Pancreas (tissue), 10 donors: ENCODE measurements at regions not wholly inside any gene's neighbourhood (a gene's known extent, or its start where the extent isn't known, plus 50 kb on each side); places are given as distances from the start of the nearest gene placed in this dataset.
A peak's percentile ranks its signal among the peaks of the same experiment; 100 is the strongest.
"Not testable (repeated sequence)": the region's sequence is repeated elsewhere in the genome, so short reads cannot be mapped to it uniquely, and the experiment has no call there.

ENCODE experiments used
- ATAC-seq, 4 donors: fragments of 200-7000 bp; cut with Tn5 transposase; one replicate each; pipeline versions ENCODE4 v1.8.0 to v1.9.1; 2020; ENCODE audit warnings: mild to moderate bottlenecking in 4 of 4, moderate library complexity in 4 of 4
- DNase-seq, 6 donors: peaks; one replicate each; pipeline ENCODE4 v3.0.0-alpha.2; 2020
- FAIRE-seq: peaks from 2 replicates; lab custom pipeline; 2012; peaks lifted over from hg19 to GRCh38; lab: Jason Lieb, UNC
- H3K27ac ChIP-seq, 4 donors: fragments of 200-600 bp; sonication (generic); 1 replicate in 3 of 4; 2 replicates in 1 of 4; pipeline versions ENCODE4 v1.5.0 to v1.8.0; 2020
- H3K27me3 ChIP-seq, 4 donors: fragments of 200-600 bp; one replicate each; pipeline ENCODE4 v1.8.0; 2021
- H3K36me3 ChIP-seq, 3 donors: fragments of 200-600 bp; sonication (generic) in 1 of 3; one replicate each; pipeline versions ENCODE4 v1.5.0 to v1.8.0; 2020 to 2021
- H3K4me1 ChIP-seq, 3 donors: fragments of 200-600 bp; one replicate each; pipeline ENCODE4 v1.8.0; 2021
- H3K4me3 ChIP-seq, 4 donors: fragments of 200-600 bp; sonication (generic) in 2 of 4; one replicate each; pipeline versions ENCODE4 v1.5.0 to v1.8.0; 2020 to 2021
- H3K9me3 ChIP-seq, 4 donors: fragments of 200-600 bp; one replicate each; pipeline ENCODE4 v1.8.0; 2021
- WGBS, 2 donors: extraction: QIAGEN DNeasy Blood & Tissue Kit; methylation state at CpG; one replicate each; pipeline ENCODE4 v1.1.7; 2013; 5-methylcytosine and 5-hydroxymethylcytosine counted together
- intact Hi-C, 3 donors: fragments of 100-400 bp; cut with DNase I; formaldehyde crosslinking; loops; one replicate each; pipeline versions ENCODE4 v1.11.1 to v1.14.2; 2022
- TF ChIP-seq, protein P1 (sequence below), 4 donors: fragments of 200-600 bp; sonication (generic) in 3 of 4; IDR thresholded peaks; one replicate each; pipeline versions ENCODE4 v1.5.0 to v1.8.0; 2021; ENCODE audit warnings: antibody characterized with exemption in 4 of 4
- donor health status: healthy with polysubstance abuse.
- donor health status: DM: no; HTN: no; CAD: no; lungs with moderate emphysema.
- donor health status: DM: no; HTN: no; CAD: no.
- donor health status: control.
- donor health status: control.
- donor health status: Bipolar disorder and iron deficiency.
- donor health status: DM: yes; HTN: yes; CAD: no.
- donor health status: DM: no; HTN: no; CAD: no.
- donor health status: DM: no; HTN: no; CAD: no.
- donor health status: DM: yes; HTN: yes; CAD: no.

DNA sequence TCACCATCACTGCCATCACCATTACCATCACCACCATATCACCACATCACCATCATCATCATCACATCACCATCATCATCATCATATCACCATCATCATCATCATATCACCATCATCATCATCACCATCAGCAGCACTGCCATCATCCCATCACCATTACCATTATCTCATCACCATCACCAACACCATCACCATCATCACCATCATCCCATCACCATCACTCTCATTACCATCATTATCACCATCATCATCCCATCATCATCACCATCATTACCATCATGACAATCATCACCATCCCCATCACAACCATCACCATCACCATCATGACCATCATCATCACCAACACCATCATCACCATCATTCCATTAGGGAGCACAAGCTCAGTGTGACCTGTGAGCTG, 318.0 kb downstream of the ADGRD1 start:
- TF ChIP-seq, protein P1, sequence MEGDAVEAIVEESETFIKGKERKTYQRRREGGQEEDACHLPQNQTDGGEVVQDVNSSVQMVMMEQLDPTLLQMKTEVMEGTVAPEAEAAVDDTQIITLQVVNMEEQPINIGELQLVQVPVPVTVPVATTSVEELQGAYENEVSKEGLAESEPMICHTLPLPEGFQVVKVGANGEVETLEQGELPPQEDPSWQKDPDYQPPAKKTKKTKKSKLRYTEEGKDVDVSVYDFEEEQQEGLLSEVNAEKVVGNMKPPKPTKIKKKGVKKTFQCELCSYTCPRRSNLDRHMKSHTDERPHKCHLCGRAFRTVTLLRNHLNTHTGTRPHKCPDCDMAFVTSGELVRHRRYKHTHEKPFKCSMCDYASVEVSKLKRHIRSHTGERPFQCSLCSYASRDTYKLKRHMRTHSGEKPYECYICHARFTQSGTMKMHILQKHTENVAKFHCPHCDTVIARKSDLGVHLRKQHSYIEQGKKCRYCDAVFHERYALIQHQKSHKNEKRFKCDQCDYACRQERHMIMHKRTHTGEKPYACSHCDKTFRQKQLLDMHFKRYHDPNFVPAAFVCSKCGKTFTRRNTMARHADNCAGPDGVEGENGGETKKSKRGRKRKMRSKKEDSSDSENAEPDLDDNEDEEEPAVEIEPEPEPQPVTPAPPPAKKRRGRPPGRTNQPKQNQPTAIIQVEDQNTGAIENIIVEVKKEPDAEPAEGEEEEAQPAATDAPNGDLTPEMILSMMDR (IDR thresholded peaks at IDR 0.05), result no peak
- no peak for FAIRE-seq

DNA sequence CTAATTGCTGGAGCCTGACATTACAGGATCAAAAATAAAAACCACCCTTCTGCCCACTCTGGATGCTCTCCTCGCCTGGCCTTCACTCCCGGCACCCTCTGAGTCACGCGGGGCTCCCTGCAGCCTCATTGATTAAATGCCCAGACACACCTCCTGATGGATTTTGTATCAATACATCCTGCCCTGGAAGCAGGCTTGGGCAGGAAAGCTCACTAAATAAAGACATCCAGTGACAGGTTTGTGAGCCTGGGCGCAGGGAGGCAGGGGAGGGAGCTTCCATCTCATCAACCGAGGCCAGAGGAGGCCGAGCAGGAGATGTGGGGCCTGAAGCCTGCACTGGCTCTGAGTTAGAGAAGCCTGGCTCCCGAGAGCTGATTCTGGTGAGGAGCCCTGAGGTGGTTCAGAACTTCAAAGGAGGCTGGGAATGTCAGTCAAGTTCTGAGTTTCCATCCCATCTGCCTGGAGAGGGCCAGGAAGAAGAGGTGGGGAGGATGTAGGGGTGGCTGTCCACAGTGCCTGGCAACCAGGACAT, 318.6 kb downstream of the ADGRD1 start:
- H3K9me3 ChIP-seq, H3K4me1 ChIP-seq, ATAC-seq, H3K4me3 ChIP-seq, FAIRE-seq, intact Hi-C loops, H3K27ac ChIP-seq, H3K27me3 ChIP-seq, H3K36me3 ChIP-seq: not testable (repeated sequence)
- 34 to 45% methylated on average over 8 of the region's 8 CpGs for WGBS, 2 donors
- peak in 1 of 6 donors; percentile 12 for DNase-seq

More for the DNA sequence above, 318.0 kb downstream of the ADGRD1 start:
- no peaks in the 10 kb centered on the region for H3K9me3 ChIP-seq
- no peaks in the 10 kb centered on the region for H3K4me1 ChIP-seq
- H3K27me3 ChIP-seq, result no peaks in the 10 kb centered on the region
- intact Hi-C loops, result no loop called here
- no peak for ATAC-seq
- no peaks in the 10 kb centered on the region for H3K36me3 ChIP-seq
- no peak for DNase-seq
- no peak overlapping the region for H3K27ac ChIP-seq
- no peak overlapping the region for H3K4me3 ChIP-seq

DNA sequence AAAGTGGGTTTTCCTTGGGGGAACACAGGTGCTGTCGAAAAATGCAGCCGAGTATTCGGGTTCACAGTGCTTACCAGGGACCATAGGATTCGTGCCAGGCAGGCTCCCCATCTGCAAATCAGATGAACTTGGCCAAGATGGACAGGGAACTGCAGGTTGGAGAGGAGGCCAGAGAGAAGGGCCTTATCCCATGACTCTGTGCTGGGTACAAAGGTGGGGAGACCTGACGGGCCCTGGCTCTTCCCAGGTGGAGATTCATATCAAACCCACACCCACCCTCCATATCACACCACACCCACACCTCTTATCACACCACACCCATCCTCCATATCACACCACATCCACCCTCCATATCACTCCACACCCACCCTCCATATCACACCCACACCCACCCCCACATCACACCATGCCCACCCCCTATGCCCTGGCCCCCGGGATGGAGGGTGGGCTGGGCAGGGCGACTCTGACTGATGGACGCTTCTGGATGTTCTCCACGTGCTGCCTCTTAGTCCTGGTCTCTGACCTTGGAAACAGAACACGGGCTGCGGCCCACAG, 319.7 kb downstream of the ADGRD1 start:
- no peak for FAIRE-seq
- Histone ChIP-seq H3K27me3 (no peaks in the 10 kb centered on the region), H3K4me1 (no peaks in the 10 kb centered on the region), H3K4me3 (no peak overlapping the region), H3K36me3 (no peaks in the 10 kb centered on the region), H3K27ac (no peak overlapping the region), H3K9me3 (no peaks in the 10 kb centered on the region)
- intact Hi-C loops, result no loop called here
- TF ChIP-seq, protein P1 (IDR thresholded peaks at IDR 0.05), result no peak
- WGBS, 2 donors, result 58 to 68% methylated on average over 11 of the region's 11 CpGs
- peak in 1 of 6 donors; percentile 15 for DNase-seq
- no peak for ATAC-seq

DNA sequence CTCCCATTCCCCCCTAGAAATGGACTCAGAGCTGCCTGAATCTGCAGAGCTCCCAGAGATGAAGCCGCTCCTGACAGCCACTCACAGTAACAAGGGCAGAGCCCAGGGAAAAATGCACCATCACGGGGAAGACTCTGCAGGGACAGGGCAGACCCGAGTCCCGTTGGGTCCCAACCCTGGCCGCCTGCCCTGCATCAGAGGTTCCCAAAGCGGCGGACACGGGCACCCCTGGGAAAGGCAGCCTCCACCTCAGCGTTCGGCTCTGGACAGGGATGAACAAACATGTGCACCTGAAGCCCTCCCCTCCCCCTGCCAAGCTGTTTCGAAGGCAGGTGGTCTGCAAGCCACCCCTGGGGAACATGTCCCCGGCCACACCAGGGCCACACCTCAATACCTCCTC, 320.4 kb downstream of the ADGRD1 start:
- Histone ChIP-seq H3K27ac (no peak overlapping the region), H3K27me3 (no peaks in the 10 kb centered on the region), H3K4me1 (no peaks in the 10 kb centered on the region), H3K9me3 (no peaks in the 10 kb centered on the region), H3K4me3 (no peak overlapping the region), H3K36me3 (no peaks in the 10 kb centered on the region)
- FAIRE-seq (no peak), DNase-seq (peak in 1 of 6 donors; percentile 44), ATAC-seq (no peak)
- 57 to 70% methylated on average over 12 of the region's 12 CpGs for WGBS, 2 donors
- intact Hi-C loops, result no loop called here
- TF ChIP-seq, protein P1 (IDR thresholded peaks at IDR 0.05), result no peak

DNA sequence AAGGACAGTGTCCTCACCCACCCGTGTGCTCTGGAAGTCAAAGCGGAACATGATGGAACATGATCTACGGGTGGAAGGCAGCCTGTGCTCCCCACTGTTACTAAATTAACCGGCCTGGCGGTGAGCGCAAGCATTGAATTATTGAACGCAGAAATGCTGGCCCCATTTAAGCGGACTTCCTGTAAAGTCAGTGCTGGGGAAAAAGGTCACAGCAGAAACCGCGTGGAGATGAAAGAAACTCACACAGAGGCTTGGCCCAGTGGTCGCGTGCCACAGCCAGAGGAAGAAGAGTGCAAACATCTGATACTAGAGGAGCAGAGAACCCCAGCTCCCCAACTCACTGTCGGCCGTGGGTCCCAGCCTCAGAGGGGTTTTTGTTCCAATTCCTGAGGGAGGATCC, 321.2 kb downstream of the ADGRD1 start:
- no peak overlapping the region for H3K27ac ChIP-seq
- no peaks in the 10 kb centered on the region for H3K36me3 ChIP-seq
- no peak overlapping the region for H3K4me3 ChIP-seq
- FAIRE-seq, result no peak
- intact Hi-C loops, result no loop called here
- H3K9me3 ChIP-seq, result no peaks in the 10 kb centered on the region
- TF ChIP-seq, protein P1 (IDR thresholded peaks at IDR 0.05), result no peak
- no peak for ATAC-seq
- no peaks in the 10 kb centered on the region for H3K27me3 ChIP-seq
- WGBS, 2 donors, result 41 to 59% methylated on average over 14 of the region's 14 CpGs
- H3K4me1 ChIP-seq, result no peaks in the 10 kb centered on the region
- DNase-seq, result peak in 1 of 6 donors; percentile 13
